CD4-positive, alpha-beta T cell (primary cell): ENCODE measurements at regions not wholly inside any gene's neighbourhood (a gene's known extent, or its start where the extent isn't known, plus 50 kb on each side); places are given as distances from the start of the nearest gene placed in this dataset.

Source experiments
- ATAC-seq: fragments of 200-7000 bp; cut with Tn5 transposase; one replicate; pipeline ENCODE4 v1.10.0; 2022; ENCODE audit warnings: mild to moderate bottlenecking; ENCODE audit not compliant: poor library complexity
- CTCF ChIA-PET: fragments of 350-600 bp; sonication (Branson Sonifier 250); formaldehyde crosslinking; loops from one replicate; lab custom pipeline; 2021; ENCODE audit warnings: antibody characterized with exemption, inconsistent platforms; lab: Charles Lee
- POLR2A ChIA-PET: fragments of 350-600 bp; sonication (Branson Sonifier 250); formaldehyde crosslinking; loops from one replicate; lab custom pipeline; 2021; ENCODE audit warnings: antibody characterized with exemption, inconsistent platforms; lab: Charles Lee
- DNase-seq, 14 experiments: peaks; one replicate each; pipeline ENCODE4 v3.0.0-alpha.2; 2013 to 2020; ENCODE audit warnings: mixed read lengths in 2 of 14
- H3K27ac ChIP-seq, 2 donors: one replicate each; pipeline versions ENCODE4 v1.5.1 to v1.7.0; 2013; ENCODE audit warnings: low read length in 2 of 2, low read depth in 1 of 2, mild to moderate bottlenecking in 1 of 2
- H3K27me3 ChIP-seq, 2 experiments: 1 replicate in 1 of 2; 2 replicates in 1 of 2; pipeline versions ENCODE4 v1.6.1 to v1.7.0; 2013; ENCODE audit warnings: low read length in 2 of 2, control low read depth in 1 of 2, mild to moderate bottlenecking in 1 of 2, moderate library complexity in 1 of 2; ENCODE audit not compliant: insufficient read depth in 2 of 2, control insufficient read depth in 1 of 2
- H3K36me3 ChIP-seq: one replicate; pipeline ENCODE4 v1.6.1; 2013; ENCODE audit warnings: low read length, control low read depth; ENCODE audit not compliant: insufficient read depth
- H3K4me1 ChIP-seq: one replicate; pipeline ENCODE4 v1.6.1; 2013; ENCODE audit warnings: low read length, control low read depth; ENCODE audit not compliant: insufficient read depth
- H3K4me3 ChIP-seq: one replicate; pipeline ENCODE4 v1.5.1; 2013; ENCODE audit warnings: mild to moderate bottlenecking, low read length, moderate library complexity
- H3K9me3 ChIP-seq, 2 experiments: 1 replicate in 1 of 2; 2 replicates in 1 of 2; pipeline versions ENCODE4 v1.6.1 to v1.7.0; 2013; ENCODE audit warnings: low read length in 2 of 2, mild to moderate bottlenecking in 2 of 2, control low read depth in 1 of 2, moderate library complexity in 1 of 2; ENCODE audit not compliant: control insufficient read depth in 1 of 2, insufficient read depth in 1 of 2
- H3K27ac Mint-ChIP-seq: one replicate; pipeline ENCODE4 v1.8.0; 2020; ENCODE audit warnings: mixed read lengths
- H3K27me3 Mint-ChIP-seq: one replicate; pipeline ENCODE4 v1.8.0; 2021; ENCODE audit warnings: mixed read lengths
- H3K36me3 Mint-ChIP-seq: one replicate; pipeline ENCODE4 v1.8.0; 2021; ENCODE audit warnings: low read depth, mixed read lengths
- H3K4me1 Mint-ChIP-seq: one replicate; pipeline ENCODE4 v1.8.0; 2021; ENCODE audit warnings: low read depth, mixed read lengths
- H3K4me3 Mint-ChIP-seq: one replicate; pipeline ENCODE4 v1.8.0; 2020; ENCODE audit warnings: mild to moderate bottlenecking, mixed read lengths
- H3K9me3 Mint-ChIP-seq: one replicate; pipeline ENCODE4 v1.8.0; 2020; ENCODE audit warnings: mixed read lengths
- CTCF ChIP-seq: fragments of 200-600 bp; IDR thresholded peaks from one replicate; pipeline ENCODE4 v1.8.0; 2022; ENCODE audit warnings: antibody characterized with exemption, mild to moderate bottlenecking
- intact Hi-C, 2 experiments: fragments of 100-400 bp; cut with DNase I in 1 of 2; cut with micrococcal nuclease in 1 of 2; formaldehyde crosslinking; loops; one replicate each; pipeline versions ENCODE4 v1.15.1 to v1.9.0; 2023 to 2025; cut with DNase I, micrococcal nuclease

GRCh38 chr9:13535141-13535540 lies 255.6 kb upstream of the MPDZ start:
- intact Hi-C loops, result no loop called here
- DNase-seq (no peak), ATAC-seq (no peak)
- H3K27ac ChIP-seq, result no peak overlapping the region
- TF ChIP-seq CTCF, result no peak
- no peaks in the 10 kb centered on the region for H3K36me3 Mint-ChIP-seq
- peaks cover 3% of the 10 kb centered on the region for H3K9me3 Mint-ChIP-seq
- H3K27ac Mint-ChIP-seq, result no peak overlapping the region
- no peak overlapping the region for H3K4me3 Mint-ChIP-seq
- no peaks in the 10 kb centered on the region for H3K4me1 ChIP-seq
- no peaks in the 10 kb centered on the region for H3K36me3 ChIP-seq
- CTCF ChIA-PET, result no interaction called here
- no peak overlapping the region for H3K4me3 ChIP-seq
- POLR2A ChIA-PET, result no interaction called here
- H3K27me3 ChIP-seq, result no peaks in the 10 kb centered on the region
- peaks cover 0 to 9% of the 10 kb centered on the region in 2 experiments for H3K9me3 ChIP-seq
- no peaks in the 10 kb centered on the region for H3K4me1 Mint-ChIP-seq
- no peaks in the 10 kb centered on the region for H3K27me3 Mint-ChIP-seq

DNA sequence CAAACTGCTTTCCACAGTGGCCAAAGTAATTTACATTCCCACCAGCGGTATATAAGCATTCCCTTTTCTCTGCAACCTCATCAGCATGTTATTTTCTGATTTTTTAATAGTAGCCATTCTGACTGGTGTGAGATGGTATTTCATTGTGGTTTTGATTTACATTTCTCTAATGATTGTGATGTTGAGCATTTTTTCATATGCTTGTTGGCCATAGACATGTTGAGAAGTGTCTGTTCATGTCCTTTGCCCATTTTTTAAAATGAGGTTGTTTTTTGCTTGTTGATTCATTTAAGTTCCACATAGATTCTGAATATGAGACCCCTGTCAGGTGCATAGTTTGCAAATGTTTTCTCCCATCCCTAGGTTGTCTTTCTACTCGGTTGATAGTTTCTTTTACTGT lies 254.5 kb upstream of the MPDZ start:
- ATAC-seq (no peak), DNase-seq (no peak)
- H3K4me3 Mint-ChIP-seq, result no peak overlapping the region
- H3K27ac ChIP-seq, result no peak overlapping the region
- H3K4me3 ChIP-seq, result no peak overlapping the region
- H3K9me3 Mint-ChIP-seq, result peaks cover 3% of the 10 kb centered on the region
- CTCF ChIA-PET, result no interaction called here
- no peaks in the 10 kb centered on the region for H3K27me3 ChIP-seq
- no peaks in the 10 kb centered on the region for H3K4me1 ChIP-seq
- H3K9me3 ChIP-seq, result peaks cover 0 to 12% of the 10 kb centered on the region in 2 experiments
- intact Hi-C loops, result no loop called here
- no peak overlapping the region for H3K27ac Mint-ChIP-seq
- no peak for TF ChIP-seq CTCF
- H3K27me3 Mint-ChIP-seq, result no peaks in the 10 kb centered on the region
- H3K36me3 Mint-ChIP-seq, result no peaks in the 10 kb centered on the region
- no peaks in the 10 kb centered on the region for H3K4me1 Mint-ChIP-seq
- no peaks in the 10 kb centered on the region for H3K36me3 ChIP-seq
- POLR2A ChIA-PET, result no interaction called here

DNA sequence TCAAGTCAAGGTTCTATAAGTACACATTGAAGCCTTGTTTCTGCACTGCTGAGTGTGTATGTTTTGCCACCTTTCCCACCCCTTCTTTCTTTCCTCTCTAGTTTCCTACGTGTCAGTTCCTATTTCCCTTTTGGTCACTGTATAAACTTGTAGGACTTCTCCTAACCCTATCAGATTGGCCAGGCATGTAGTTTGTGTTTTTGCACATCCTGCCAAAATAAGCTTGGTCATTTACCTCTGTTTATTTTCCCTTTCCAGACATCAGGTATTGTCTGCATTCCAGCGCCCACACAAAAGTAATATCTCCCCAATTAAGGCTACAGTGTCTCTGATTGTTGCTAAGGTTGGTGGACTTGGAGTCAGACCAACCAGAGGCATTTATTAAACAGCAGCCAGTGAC lies 252.9 kb upstream of the MPDZ start:
- H3K9me3 Mint-ChIP-seq, result peaks cover 3% of the 10 kb centered on the region
- no peak for TF ChIP-seq CTCF
- H3K4me1 Mint-ChIP-seq, result no peaks in the 10 kb centered on the region
- Histone ChIP-seq H3K27me3 (no peaks in the 10 kb centered on the region), H3K4me3 (no peak overlapping the region), H3K36me3 (no peaks in the 10 kb centered on the region), H3K9me3 (peaks cover 0 to 9% of the 10 kb centered on the region in 2 experiments), H3K27ac (no peak overlapping the region), H3K4me1 (no peaks in the 10 kb centered on the region)
- no peaks in the 10 kb centered on the region for H3K36me3 Mint-ChIP-seq
- DNase-seq (no peak), ATAC-seq (no peak)
- CTCF ChIA-PET, result no interaction called here
- no peak overlapping the region for H3K27ac Mint-ChIP-seq
- intact Hi-C loops, result no loop called here
- no peaks in the 10 kb centered on the region for H3K27me3 Mint-ChIP-seq
- no peak overlapping the region for H3K4me3 Mint-ChIP-seq
- POLR2A ChIA-PET, result no interaction called here
